ENCODE measurements at regions not wholly inside any gene's neighbourhood (a gene's known extent, or its start where the extent isn't known, plus 50 kb on each side); places are given as distances from the start of the nearest gene placed in this dataset.

GRCh38 chr6:11433860-11434259 lies 103.7 kb upstream of the TMEM170B start:
- ChIA-PET CTCF (interaction anchor here (0.6 to 1.5 kb wide), 7 partner anchors 11 to 547 kb away, joined by 3 to 9 read pairs (median 3); partner anchors contain the start of gene NEDD9), POLR2A (interaction anchor here (1.3 to 1.4 kb wide), 2 partner anchors 163 to 227 kb away, joined by 4 to 8 read pairs; no protein-coding TSS in a partner anchor)
- TF ChIP-seq KLF8 (tag by site-specific recombination; IDR thresholded peaks at IDR 0.05) (no peak), ZNF354C (tag by site-specific recombination; IDR thresholded peaks at IDR 0.05; ENCODE audit: borderline replicate concordance, low read depth) (no peak), ZNF138 (tag by site-specific recombination; IDR thresholded peaks at IDR 0.05; ENCODE audit: borderline replicate concordance) (no peak), ZNF626 (tag by site-specific recombination; IDR thresholded peaks at IDR 0.05) (no peak), SP7 (tag by site-specific recombination; IDR thresholded peaks at IDR 0.05) (peak; percentile 17; the same call in 1 of the 2 replicates), ZNF155 (tag by site-specific recombination; IDR thresholded peaks at IDR 0.05) (no peak)
- Histone ChIP-seq H3K4me1 (ENCODE audit: control insufficient read depth, insufficient read depth, low read length) (peaks cover 42% of the 10 kb centered on the region), H3K27ac (ENCODE audit: extremely low read depth, low read depth, low read length) (no peak overlapping the region), H3K9me3 (ENCODE audit: control insufficient read depth, insufficient read depth, low read depth, low read length) (no peaks in the 10 kb centered on the region), H3K36me3 (ENCODE audit: control insufficient read depth in 2 of 2, insufficient read depth in 1 of 2, low read length in 2 of 2) (no peaks in the 10 kb centered on the region), H3K4me3 (ENCODE audit: low read depth, low read length) (no peak overlapping the region)

DNA sequence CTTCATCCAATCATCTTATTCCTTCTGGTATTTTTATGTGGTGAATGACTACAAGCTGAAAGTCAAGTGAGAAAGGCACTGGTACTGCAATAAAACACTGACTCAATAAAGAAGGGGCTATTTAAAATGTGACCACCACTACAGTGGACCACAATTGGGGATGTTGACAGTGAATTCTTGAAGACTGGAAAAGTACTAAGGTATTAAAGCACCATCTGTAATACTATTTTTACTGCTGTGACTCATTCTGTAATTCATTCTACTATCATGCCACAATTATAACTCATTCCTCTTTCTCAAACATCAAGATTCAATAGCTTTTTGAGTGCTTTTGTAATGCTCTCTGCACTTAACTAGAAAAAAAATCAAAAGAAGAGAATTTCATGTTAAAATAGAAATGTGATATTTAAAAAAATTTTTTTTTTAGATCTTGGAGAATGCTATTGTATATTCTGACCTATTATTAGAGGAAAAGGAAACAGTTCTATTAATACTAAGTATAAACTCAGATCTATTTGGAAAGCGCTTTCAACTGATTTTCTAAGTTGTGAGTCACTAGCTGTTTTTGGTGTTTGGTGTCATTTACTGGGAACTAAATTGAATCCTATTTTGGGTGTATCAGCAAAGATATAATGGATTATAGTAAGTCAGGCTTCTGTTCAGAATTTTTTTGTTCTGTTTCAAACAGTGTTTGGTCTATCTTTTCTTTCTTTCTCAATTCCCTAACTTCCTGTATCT lies 104.7 kb upstream of the TMEM170B start:
- Histone ChIP-seq H3K9me3 (ENCODE audit: control insufficient read depth, insufficient read depth, low read depth, low read length) (no peaks in the 10 kb centered on the region), H3K4me1 (ENCODE audit: control insufficient read depth, insufficient read depth, low read length) (peaks cover 47% of the 10 kb centered on the region), H3K27ac (ENCODE audit: extremely low read depth, low read depth, low read length) (no peak overlapping the region), H3K36me3 (ENCODE audit: control insufficient read depth in 2 of 2, insufficient read depth in 1 of 2, low read length in 2 of 2) (no peaks in the 10 kb centered on the region), H3K4me3 (ENCODE audit: low read depth, low read length) (no peak overlapping the region)
- POLR2A ChIA-PET = no interaction called here
- CTCF ChIA-PET = interaction anchor here (0.6 to 1.5 kb wide), 7 partner anchors 10 to 547 kb away, joined by 3 to 9 read pairs (median 3); partner anchors contain the start of gene NEDD9
- TF ChIP-seq ZNF629 (tag by site-specific recombination; IDR thresholded peaks at IDR 0.05) = 0 out of 2 replicates have a peak, but pooled peaks have one; percentile 21
- TF ChIP-seq SP7 (tag by site-specific recombination; IDR thresholded peaks at IDR 0.05) = 0 out of 2 replicates have a peak, but pooled peaks have one; percentile 31
- no peak for TF ChIP-seq ZNF558 (tag by site-specific recombination; IDR thresholded peaks at IDR 0.05)
- TF ChIP-seq PRDM6 (tag by site-specific recombination; IDR thresholded peaks at IDR 0.05) = peak; percentile 67

GRCh38 chr6:11432091-11432490 lies 105.5 kb upstream of the TMEM170B start:
- no peaks in the 10 kb centered on the region for H3K9me3 ChIP-seq (ENCODE audit: control insufficient read depth, insufficient read depth, low read depth, low read length)
- POLR2A ChIA-PET = no interaction called here
- H3K4me1 ChIP-seq (ENCODE audit: control insufficient read depth, insufficient read depth, low read length) = peaks cover 47% of the 10 kb centered on the region
- CTCF ChIA-PET = interaction anchor here (1.2 kb wide), 1 partner anchor 260 kb away, joined by 3 read pairs; no protein-coding TSS in a partner anchor
- H3K4me3 ChIP-seq (ENCODE audit: low read depth, low read length) = no peak overlapping the region
- no peaks in the 10 kb centered on the region; a peak in 1 of 3 replicates for H3K36me3 ChIP-seq (ENCODE audit: control insufficient read depth in 2 of 2, insufficient read depth in 1 of 2, low read length in 2 of 2)
- H3K27ac ChIP-seq (ENCODE audit: extremely low read depth, low read depth, low read length) = no peak overlapping the region
- TF ChIP-seq OSR2 (tag by site-specific recombination; IDR thresholded peaks at IDR 0.05) (no peak), ZNF248 (tag by site-specific recombination; IDR thresholded peaks at IDR 0.05) (no peak), PRDM2 (tag by site-specific recombination; IDR thresholded peaks at IDR 0.05; ENCODE audit: borderline replicate concordance) (no peak), PATZ1 (tag by site-specific recombination; IDR thresholded peaks at IDR 0.05) (no peak), MEIS1 (CRISPR knock-in tag; IDR thresholded peaks at IDR 0.05; ENCODE audit: borderline replicate concordance) (no peak)
- TF ChIP-seq, protein P1, sequence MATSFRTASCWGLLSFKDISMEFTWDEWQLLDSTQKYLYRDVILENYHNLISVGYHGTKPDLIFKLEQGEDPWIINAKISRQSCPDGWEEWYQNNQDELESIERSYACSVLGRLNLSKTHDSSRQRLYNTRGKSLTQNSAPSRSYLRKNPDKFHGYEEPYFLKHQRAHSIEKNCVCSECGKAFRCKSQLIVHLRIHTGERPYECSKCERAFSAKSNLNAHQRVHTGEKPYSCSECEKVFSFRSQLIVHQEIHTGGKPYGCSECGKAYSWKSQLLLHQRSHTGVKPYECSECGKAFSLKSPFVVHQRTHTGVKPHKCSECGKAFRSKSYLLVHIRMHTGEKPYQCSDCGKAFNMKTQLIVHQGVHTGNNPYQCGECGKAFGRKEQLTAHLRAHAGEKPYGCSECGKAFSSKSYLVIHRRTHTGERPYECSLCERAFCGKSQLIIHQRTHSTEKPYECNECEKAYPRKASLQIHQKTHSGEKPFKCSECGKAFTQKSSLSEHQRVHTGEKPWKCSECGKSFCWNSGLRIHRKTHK (tag by site-specific recombination; IDR thresholded peaks at IDR 0.05) = no peak
- TF ChIP-seq, protein P2, sequence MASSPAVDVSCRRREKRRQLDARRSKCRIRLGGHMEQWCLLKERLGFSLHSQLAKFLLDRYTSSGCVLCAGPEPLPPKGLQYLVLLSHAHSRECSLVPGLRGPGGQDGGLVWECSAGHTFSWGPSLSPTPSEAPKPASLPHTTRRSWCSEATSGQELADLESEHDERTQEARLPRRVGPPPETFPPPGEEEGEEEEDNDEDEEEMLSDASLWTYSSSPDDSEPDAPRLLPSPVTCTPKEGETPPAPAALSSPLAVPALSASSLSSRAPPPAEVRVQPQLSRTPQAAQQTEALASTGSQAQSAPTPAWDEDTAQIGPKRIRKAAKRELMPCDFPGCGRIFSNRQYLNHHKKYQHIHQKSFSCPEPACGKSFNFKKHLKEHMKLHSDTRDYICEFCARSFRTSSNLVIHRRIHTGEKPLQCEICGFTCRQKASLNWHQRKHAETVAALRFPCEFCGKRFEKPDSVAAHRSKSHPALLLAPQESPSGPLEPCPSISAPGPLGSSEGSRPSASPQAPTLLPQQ (tag by site-specific recombination; IDR thresholded peaks at IDR 0.05) = no peak
